Suprapubic skin (tissue), 4 donors: ENCODE measurements at regions not wholly inside any gene's neighbourhood (a gene's known extent, or its start where the extent isn't known, plus 50 kb on each side); places are given as distances from the start of the nearest gene placed in this dataset.

ENCODE experiments used
- DNase-seq, 2 donors: peaks; one replicate each; pipeline ENCODE4 v3.0.0-alpha.2; 2019; ENCODE audit warnings: low spot score in 2 of 2
- H3K27ac ChIP-seq: fragments of 200-600 bp; sonication (generic); one replicate; pipeline ENCODE4 v1.5.1; 2019
- H3K27me3 ChIP-seq: fragments of 200-600 bp; sonication (generic); one replicate; pipeline ENCODE4 v1.5.1; 2019
- H3K36me3 ChIP-seq: fragments of 200-600 bp; sonication (generic); one replicate; pipeline ENCODE4 v1.5.1; 2019
- H3K4me1 ChIP-seq: fragments of 200-600 bp; sonication (generic); one replicate; pipeline ENCODE4 v1.5.1; 2019
- H3K4me3 ChIP-seq: fragments of 200-600 bp; sonication (generic); one replicate; pipeline ENCODE4 v1.5.1; 2019; ENCODE audit warnings: mild to moderate bottlenecking
- H3K9me3 ChIP-seq: fragments of 200-600 bp; sonication (generic); one replicate; pipeline ENCODE4 v1.5.1; 2019
- CTCF ChIP-seq, 2 donors: fragments of 200-600 bp in 1 of 2; fragments of 450-650 bp in 1 of 2; sonication (generic) in 1 of 2; IDR thresholded peaks; one replicate each; pipeline ENCODE4 v1.5.1; 2016 to 2019; ENCODE audit warnings: antibody characterized with exemption in 2 of 2, mild to moderate bottlenecking in 1 of 2, moderate library complexity in 1 of 2
- EP300 ChIP-seq: sonication (generic); formaldehyde crosslinking; IDR thresholded peaks from one replicate; pipeline ENCODE4 v1.6.1; 2017; ENCODE audit warnings: antibody characterized with exemption
- POLR2A ChIP-seq, 2 donors: fragments of 450-650 bp; IDR thresholded peaks; one replicate each; pipeline ENCODE4 v1.6.1; 2017; ENCODE audit warnings: antibody characterized with exemption in 2 of 2, mild to moderate bottlenecking in 2 of 2, moderate library complexity in 2 of 2
- POLR2AphosphoS5 ChIP-seq, 3 donors: sonication (generic); formaldehyde crosslinking; IDR thresholded peaks; one replicate each; pipeline ENCODE4 v1.6.1; 2017; ENCODE audit warnings: antibody characterized with exemption in 3 of 3
- WGBS: methylation state at CpG from one replicate; pipeline ENCODE4 v1.1.5; 2018; 5-methylcytosine and 5-hydroxymethylcytosine counted together

- Histone ChIP-seq H3K27ac (no peak overlapping the region), H3K36me3 (no peaks in the 10 kb centered on the region), H3K4me3 (no peak overlapping the region), H3K9me3 (no peaks in the 10 kb centered on the region), H3K4me1 (no peaks in the 10 kb centered on the region), H3K27me3 (no peaks in the 10 kb centered on the region)
- DNase-seq, result no peak
- TF ChIP-seq EP300 (no peak), POLR2AphosphoS5 (IDR thresholded peaks at IDR 0.05) (no peak)
Observed at GRCh38 chr4:31085689-31086088, 365.5 kb downstream of the PCDH7 start.

GRCh38 chr4:31086756-31087330 lies 366.7 kb downstream of the PCDH7 start:
- no peaks in the 10 kb centered on the region for H3K4me1 ChIP-seq
- no peaks in the 10 kb centered on the region for H3K9me3 ChIP-seq
- H3K4me3 ChIP-seq, result no peak overlapping the region
- H3K27me3 ChIP-seq, result no peaks in the 10 kb centered on the region
- WGBS, result 61% methylated on average over 3 of the region's 3 CpGs
- no peak overlapping the region for H3K27ac ChIP-seq
- H3K36me3 ChIP-seq, result no peaks in the 10 kb centered on the region
- no peak for TF ChIP-seq POLR2A (IDR thresholded peaks at IDR 0.05)
- no peak for TF ChIP-seq EP300
- no peak for TF ChIP-seq CTCF (IDR thresholded peaks at IDR 0.05)
- no peak for TF ChIP-seq POLR2AphosphoS5 (IDR thresholded peaks at IDR 0.05)
- no peak for DNase-seq

- no peaks in the 10 kb centered on the region for H3K27me3 ChIP-seq
- H3K4me3 ChIP-seq, result no peak overlapping the region
- no peaks in the 10 kb centered on the region for H3K4me1 ChIP-seq
- 69% methylated on average over 3 of the region's 3 CpGs for WGBS
- no peak for TF ChIP-seq POLR2AphosphoS5 (IDR thresholded peaks at IDR 0.05)
- no peak for TF ChIP-seq CTCF (IDR thresholded peaks at IDR 0.05)
- no peak for TF ChIP-seq EP300
- TF ChIP-seq POLR2A (IDR thresholded peaks at IDR 0.05), result no peak
- no peaks in the 10 kb centered on the region for H3K9me3 ChIP-seq
- no peak for DNase-seq
- H3K27ac ChIP-seq, result no peak overlapping the region
- H3K36me3 ChIP-seq, result no peaks in the 10 kb centered on the region
Observed at GRCh38 chr4:31088600-31089230, 368.5 kb downstream of the PCDH7 start.

- Histone ChIP-seq H3K27ac (no peak overlapping the region), H3K4me1 (no peaks in the 10 kb centered on the region), H3K36me3 (no peaks in the 10 kb centered on the region), H3K9me3 (no peaks in the 10 kb centered on the region), H3K27me3 (no peaks in the 10 kb centered on the region), H3K4me3 (no peak overlapping the region)
- WGBS, result 84% methylated on average over 6 of the region's 6 CpGs
- TF ChIP-seq POLR2A (IDR thresholded peaks at IDR 0.05) (no peak), POLR2AphosphoS5 (IDR thresholded peaks at IDR 0.05) (no peak), EP300 (no peak), CTCF (IDR thresholded peaks at IDR 0.05) (no peak)
- no peak for DNase-seq
Observed at GRCh38 chr4:31089815-31090214, 369.6 kb downstream of the PCDH7 start.

- H3K27ac ChIP-seq, result no peak overlapping the region
- no peaks in the 10 kb centered on the region for H3K9me3 ChIP-seq
- no peak for TF ChIP-seq POLR2A (IDR thresholded peaks at IDR 0.05)
- TF ChIP-seq CTCF (IDR thresholded peaks at IDR 0.05), result no peak
- no peaks in the 10 kb centered on the region for H3K27me3 ChIP-seq
- no peak for DNase-seq
- 73% methylated on average over 2 of the region's 2 CpGs for WGBS
- no peak overlapping the region for H3K4me3 ChIP-seq
- H3K4me1 ChIP-seq, result no peaks in the 10 kb centered on the region
- no peaks in the 10 kb centered on the region for H3K36me3 ChIP-seq
Observed at GRCh38 chr4:31094474-31094873, 374.3 kb downstream of the PCDH7 start.

GRCh38 chr4:31097999-31098398 lies 377.8 kb downstream of the PCDH7 start:
- 69% methylated on average over 6 of the region's 6 CpGs for WGBS
- no peak for TF ChIP-seq CTCF (IDR thresholded peaks at IDR 0.05)
- TF ChIP-seq POLR2AphosphoS5 (IDR thresholded peaks at IDR 0.05), result no peak
- TF ChIP-seq POLR2A (IDR thresholded peaks at IDR 0.05), result no peak
- no peak for TF ChIP-seq EP300
- Histone ChIP-seq H3K9me3 (no peaks in the 10 kb centered on the region), H3K4me3 (no peak overlapping the region), H3K27ac (no peak overlapping the region), H3K36me3 (no peaks in the 10 kb centered on the region), H3K4me1 (peaks cover 5% of the 10 kb centered on the region), H3K27me3 (no peaks in the 10 kb centered on the region)
- no peak for DNase-seq
